AG09319 (cell line): ENCODE measurements at regions not wholly inside any gene's neighbourhood (a gene's known extent, or its start where the extent isn't known, plus 50 kb on each side); places are given as distances from the start of the nearest gene placed in this dataset.
A peak's percentile ranks its signal among the peaks of the same experiment; 100 is the strongest.

Experiments
- DNase-seq: peaks from one replicate; pipeline ENCODE4 v3.0.0-alpha.2; 2010; ENCODE audit warnings: low read depth; ENCODE audit errors: extremely low read depth
- CTCF ChIP-seq: IDR thresholded peaks from 2 replicates; pipeline ENCODE4 v1.5.1; 2011; ENCODE audit warnings: low read depth, mild to moderate bottlenecking, inconsistent platforms, low read length, moderate library complexity

- no peak for TF ChIP-seq CTCF
- DNase-seq: no peak
Observed at GRCh38 chr13:33917190-33917589, 99.2 kb downstream of the RFC3 start.

DNA sequence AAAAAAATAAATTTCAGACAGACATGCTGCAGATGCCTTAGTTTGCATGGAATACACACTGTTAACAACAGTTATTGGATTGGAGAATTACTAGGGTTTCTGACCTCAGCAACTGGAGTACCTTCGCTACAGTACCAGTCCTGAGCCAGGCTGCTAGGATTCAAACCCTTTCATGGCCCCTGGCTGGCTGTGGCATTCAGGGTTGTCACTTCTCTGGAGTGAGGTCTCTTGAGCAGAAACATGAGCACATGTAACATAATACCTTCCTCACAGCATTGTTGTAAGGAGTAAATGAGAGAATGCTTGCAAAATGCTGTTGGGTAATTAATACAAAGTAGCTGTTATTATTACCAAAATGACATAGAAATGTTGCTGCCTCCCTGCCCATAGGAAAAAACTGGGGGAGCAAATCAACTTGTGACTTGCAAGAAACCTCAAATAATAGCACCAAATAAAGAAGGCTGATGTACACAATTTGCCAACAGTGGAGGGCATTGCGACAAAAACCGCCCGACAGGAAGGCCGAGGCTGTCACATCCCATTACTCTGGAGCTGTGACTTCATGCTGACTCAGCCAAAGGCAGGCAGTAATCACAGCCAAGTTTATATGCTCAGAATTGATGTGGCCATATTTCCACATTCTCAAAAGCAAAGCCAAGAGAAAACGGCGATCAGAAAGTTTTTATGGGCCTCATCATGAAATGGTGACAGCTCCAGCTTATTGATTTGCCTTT, 100.4 kb downstream of the RFC3 start:
- TF ChIP-seq CTCF: no peak
- DNase-seq: peak; percentile 70

DNA sequence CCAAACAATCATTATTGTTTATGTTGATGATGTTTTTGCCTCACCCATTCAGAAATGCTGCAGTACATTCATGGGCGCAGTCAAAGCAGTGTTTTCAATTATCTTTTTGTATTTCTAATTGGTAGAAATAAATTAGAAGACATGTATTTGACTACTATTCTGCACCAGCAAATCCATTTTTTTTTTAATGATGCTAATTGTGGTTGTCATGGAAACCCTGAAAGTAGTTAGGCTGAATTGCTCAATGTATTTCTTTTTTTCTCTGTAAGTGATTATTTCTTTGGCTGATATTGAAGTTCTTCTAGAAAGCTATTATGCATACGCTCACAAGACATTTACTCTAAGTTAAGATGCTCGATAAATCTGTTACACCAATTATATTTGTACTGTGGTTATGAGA, 101.2 kb downstream of the RFC3 start:
- no peak for TF ChIP-seq CTCF

DNA sequence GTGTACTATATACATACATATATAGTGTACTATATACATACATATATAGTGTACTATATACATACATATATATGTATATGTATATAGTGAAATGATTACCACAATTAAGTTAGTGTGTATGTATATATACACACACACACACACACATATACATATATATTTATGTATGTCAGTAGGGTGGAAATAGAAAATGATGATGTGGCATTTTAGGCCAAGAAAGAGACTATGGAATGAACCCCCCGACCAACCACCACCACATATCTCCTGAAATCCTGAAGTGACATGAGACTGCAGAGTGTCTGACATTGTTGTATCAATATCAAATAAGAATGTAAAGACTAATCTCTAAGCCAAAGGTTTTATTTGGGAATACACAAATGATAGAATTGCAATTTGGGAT, 107.6 kb downstream of the RFC3 start:
- no peak for TF ChIP-seq CTCF
- DNase-seq: no peak

More for the DNA sequence above, 101.2 kb downstream of the RFC3 start:
- DNase-seq: no peak

DNA sequence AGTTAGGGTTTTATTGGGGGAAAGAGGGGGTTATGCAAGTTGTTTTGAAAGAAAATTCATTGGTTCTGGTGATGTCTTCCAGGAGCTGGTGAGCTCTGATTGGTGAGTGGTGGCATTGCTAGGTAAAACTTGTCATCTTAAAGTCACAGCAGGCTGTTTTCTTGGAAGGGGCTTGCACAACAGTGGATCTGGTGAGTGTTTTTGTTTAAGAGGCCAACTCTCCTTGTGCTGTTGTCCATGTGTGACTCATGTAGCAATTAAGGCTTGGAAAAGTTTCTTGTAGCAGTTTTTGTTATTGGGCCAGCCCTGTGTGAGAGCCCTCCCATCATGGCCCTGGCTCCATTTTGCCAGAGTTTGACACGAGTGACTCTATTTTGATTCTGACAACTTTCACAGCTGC, 109.4 kb downstream of the RFC3 start:
- no peak for DNase-seq
- TF ChIP-seq CTCF: no peak

DNA sequence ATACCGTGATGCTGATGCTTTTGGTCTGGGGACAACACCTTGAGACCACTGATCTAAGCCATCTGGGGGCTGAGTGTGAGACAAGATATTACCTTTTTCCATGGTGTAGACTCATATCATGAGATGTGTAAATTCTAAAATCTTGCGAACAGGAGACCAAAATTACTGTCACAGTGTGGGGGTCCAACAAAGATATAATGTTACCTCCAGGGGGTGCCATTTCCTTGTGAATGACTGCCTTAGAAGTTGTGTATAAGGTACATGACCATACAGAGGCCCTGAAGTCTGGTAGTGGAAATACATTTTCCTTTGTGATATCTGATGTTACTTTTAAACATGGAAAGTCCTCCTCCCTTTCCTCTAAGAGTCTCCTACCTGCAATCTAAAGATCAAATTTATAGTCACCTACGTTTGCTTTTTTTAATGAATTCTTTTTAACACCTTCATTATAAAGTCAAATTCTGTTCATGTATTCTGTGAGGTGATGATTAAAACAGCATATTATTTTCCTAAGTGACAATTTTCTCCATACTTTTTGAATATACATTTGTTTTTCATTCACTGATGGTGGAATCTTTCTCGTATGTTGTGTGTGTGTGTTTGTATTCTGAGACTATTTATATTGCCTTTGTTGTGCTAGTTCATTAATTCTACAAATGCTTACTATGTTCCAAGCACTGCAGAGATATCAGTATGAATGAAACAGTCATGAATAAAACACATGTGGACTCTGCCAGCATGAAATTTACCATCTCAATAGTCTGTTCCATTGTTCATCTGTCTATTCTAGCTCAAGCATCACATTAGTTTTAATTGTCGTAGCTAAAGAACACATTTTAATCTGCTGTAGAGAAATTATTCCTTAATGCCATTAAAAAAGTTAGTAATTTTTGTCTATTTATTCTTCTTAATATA, 113.7 kb downstream of the RFC3 start:
- peak; percentile 51 for TF ChIP-seq CTCF
- no peak for DNase-seq
